T47D (cell line): ENCODE measurements at regions not wholly inside any gene's neighbourhood (a gene's known extent, or its start where the extent isn't known, plus 50 kb on each side); places are given as distances from the start of the nearest gene placed in this dataset.

Source experiments
- DNase-seq, 2 experiments: peaks; one replicate each; pipeline versions ENCODE4 v3.0.0 to v3.0.0-alpha.2; 2011 to 2012; ENCODE audit warnings: low read depth in 1 of 2, low spot score in 1 of 2
- JUND ChIP-seq: IDR thresholded peaks from 2 replicates; pipeline ENCODE4 v1.6.1; 2012; ENCODE audit warnings: low read depth
- in situ Hi-C: cut with HindIII; loops from 2 replicates; pipeline ENCODE4 v1.10.0; 2016; ENCODE audit warnings: low sequenced_read_pairs, low pct_unique_long_range_greater_than_20kb

DNA sequence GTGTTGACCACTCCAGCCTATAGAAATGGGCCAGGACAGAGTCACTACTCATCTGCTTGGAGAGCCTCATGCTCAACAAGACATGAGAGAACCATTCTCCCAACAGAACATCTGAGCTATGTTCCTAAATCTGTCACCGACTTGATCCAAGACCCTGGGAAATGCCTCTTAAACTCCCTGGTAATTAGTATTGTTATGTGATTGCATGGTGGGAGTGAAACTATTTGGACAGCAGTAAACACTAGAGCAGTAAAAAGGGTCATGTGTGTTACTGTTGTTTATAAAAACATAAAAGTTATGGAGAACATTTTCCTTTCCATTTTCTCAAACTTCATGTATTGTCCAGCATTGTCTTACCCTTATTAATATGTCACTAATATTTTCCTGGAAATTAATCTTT is 369.8 kb upstream of the FAT3 start:
- no peak for DNase-seq
- TF ChIP-seq JUND: no peak
- in situ Hi-C loops: no loop called here

DNA sequence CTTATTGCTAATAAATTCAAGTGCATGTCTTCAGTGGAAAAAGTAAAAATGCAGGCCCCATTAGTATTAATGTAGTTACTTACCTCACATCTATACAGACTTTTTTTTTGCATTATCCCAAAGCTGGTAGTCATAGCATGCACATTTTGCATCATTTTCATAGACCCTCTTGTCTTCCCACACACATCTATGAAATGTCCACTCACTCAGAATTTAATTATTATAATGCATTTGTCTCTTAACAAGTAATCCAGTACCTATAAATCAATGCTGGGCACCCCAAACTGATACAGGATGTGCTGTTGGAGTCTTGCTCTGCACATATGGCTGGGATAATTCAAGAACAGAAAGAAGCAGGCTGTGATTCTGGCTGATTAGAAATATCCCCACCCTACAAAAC is 370.4 kb upstream of the FAT3 start:
- DNase-seq: no peak
- no peak for TF ChIP-seq JUND
- in situ Hi-C loops: no loop called here

DNA sequence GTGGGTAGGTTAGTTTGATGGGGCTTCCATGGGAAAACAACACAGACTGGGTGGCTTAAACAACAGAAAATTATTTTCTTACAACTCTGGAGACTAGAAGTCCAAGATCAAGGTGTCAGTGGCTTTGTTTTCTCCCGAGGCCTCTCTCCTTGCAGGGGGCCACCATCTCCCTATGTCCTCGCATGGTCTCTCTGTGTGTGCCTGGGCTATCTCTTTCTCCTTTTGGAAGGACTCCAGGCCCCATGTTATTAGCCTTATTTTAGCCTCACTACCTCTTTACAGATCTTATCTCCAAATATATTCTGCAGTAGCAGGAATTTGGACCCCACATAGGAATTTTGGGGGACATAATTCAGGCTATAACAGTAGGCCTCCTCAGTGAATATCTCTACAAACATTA is 372.7 kb upstream of the FAT3 start:
- in situ Hi-C loops: no loop called here
- no peak for TF ChIP-seq JUND
- DNase-seq: no peak

DNA sequence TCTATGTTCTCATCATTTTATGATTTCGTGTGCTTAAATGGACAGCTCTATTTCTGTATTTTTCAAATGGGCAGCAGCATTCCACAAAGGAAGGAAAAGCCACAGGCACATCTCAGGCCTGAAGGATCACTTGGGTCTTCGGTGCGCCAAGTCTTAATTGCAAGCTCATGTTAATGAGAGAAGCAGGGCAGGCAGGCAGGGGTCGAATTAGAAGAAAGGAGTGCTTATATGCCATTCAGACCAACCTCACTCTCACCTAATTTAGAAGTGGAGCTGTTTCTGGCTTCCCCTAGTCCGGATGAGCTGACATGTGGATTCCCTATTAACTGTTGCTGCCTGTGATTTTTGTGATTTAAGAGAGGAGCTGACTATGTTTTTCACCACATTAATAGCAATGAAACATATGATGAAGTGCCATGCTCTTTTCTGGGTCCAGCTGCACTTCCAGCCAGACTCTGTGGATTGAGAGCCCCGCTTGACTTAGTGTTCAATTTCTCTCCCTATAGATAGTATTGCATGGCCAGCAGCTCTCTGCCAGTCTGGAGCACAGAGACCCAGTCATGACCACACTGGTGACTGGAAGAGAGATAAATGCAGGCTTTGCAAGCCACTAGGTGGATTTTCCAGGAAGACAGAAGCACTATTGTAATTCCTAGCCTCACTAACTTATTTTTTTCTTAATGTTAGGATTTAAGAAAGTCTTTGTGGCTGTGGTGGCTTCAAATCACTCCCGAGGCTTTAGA is 373.9 kb upstream of the FAT3 start:
- no peak for DNase-seq
- TF ChIP-seq JUND: no peak
- in situ Hi-C loops: no loop called here

DNA sequence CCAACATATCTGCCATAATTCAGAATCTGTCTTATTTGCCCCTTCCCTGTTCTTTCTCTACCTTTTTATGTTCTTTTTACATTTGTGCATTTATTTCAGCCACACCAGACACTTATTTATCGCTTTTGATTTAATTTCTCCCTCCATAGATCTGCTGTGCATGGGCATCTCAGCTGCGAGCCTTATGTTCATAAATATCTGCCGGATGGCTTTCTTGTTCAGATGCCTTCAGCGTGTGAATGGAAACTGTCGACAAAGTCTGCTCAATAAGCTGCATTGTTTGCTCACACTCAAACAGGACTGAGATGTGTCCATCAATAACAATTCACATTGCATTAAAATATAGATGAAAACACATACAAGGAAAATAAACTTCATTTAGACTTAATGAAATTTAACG is 374.6 kb upstream of the FAT3 start:
- in situ Hi-C loops: no loop called here

DNA sequence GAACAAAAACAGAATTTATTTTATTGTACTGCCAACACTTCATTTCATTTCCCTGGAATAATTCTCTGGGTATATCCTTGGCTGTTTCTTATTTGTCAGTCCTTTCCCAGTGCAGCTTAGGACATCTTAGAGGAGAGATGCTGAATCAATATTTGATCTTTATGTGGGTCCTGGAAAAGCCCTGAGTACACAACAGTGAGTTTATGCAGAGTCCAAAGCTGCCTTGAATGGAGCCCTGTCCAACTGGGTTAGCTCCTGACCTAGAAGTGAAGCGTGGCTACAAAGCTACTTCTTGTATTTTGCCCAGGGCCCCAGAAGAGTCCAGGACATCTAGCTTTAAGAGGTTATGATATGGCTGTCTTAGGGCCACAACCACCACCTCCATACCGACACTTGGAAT is 378.0 kb upstream of the FAT3 start:
- DNase-seq: peak in 1 of 2 experiments; percentile 87
- in situ Hi-C loops: no loop called here
- no peak for TF ChIP-seq JUND

More for the DNA sequence above, 374.6 kb upstream of the FAT3 start:
- no peak for TF ChIP-seq JUND
- DNase-seq: no peak

DNA sequence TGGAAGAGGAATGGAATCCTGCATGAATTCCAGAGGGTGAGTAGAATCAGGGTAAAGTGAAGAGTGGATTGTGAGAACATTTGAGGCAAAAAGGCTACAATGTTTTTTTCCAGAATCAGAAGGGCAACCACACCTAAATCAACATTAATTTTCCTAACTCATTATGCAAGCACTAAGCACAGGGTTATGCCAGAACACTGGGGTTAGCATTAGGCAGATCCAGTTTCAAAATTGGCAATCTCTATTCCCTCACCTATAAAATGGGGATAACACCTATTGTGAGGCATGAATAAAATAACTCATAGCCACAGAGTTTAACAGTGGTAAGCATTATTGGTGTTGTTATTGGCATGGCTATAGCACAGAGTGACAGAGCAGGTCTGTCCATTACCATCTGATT is 378.6 kb upstream of the FAT3 start:
- no peak for DNase-seq
- TF ChIP-seq JUND: no peak
- in situ Hi-C loops: no loop called here

DNA sequence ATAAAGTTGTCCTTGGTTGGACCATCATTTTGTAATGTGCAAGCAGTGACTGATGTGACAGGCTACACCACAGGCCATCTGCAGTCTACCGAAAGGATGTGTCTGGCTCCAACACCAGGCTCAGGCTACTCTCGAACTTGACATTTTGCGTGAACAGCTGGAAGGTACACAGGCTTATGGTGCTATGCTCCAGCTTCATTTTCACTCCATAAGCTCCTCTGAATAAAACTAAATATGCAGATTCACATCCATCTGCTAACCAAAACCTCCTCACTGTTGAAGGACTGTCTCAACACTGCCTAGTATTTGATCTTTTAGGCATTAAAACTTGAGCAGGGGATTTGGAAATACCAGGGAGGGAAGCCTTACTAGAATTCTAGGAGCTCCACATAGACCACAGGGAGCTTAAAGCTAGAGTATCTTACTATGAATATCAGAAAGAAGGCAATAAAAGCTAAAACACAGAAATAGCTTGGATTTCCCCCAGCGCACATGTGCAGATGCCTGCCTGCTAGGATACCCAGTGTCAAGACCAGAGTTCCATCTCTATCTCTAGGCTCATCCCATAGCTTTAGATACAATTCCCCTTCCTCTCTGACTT is 383.9 kb upstream of the FAT3 start:
- in situ Hi-C loops: no loop called here
- no peak for TF ChIP-seq JUND
- DNase-seq: no peak

DNA sequence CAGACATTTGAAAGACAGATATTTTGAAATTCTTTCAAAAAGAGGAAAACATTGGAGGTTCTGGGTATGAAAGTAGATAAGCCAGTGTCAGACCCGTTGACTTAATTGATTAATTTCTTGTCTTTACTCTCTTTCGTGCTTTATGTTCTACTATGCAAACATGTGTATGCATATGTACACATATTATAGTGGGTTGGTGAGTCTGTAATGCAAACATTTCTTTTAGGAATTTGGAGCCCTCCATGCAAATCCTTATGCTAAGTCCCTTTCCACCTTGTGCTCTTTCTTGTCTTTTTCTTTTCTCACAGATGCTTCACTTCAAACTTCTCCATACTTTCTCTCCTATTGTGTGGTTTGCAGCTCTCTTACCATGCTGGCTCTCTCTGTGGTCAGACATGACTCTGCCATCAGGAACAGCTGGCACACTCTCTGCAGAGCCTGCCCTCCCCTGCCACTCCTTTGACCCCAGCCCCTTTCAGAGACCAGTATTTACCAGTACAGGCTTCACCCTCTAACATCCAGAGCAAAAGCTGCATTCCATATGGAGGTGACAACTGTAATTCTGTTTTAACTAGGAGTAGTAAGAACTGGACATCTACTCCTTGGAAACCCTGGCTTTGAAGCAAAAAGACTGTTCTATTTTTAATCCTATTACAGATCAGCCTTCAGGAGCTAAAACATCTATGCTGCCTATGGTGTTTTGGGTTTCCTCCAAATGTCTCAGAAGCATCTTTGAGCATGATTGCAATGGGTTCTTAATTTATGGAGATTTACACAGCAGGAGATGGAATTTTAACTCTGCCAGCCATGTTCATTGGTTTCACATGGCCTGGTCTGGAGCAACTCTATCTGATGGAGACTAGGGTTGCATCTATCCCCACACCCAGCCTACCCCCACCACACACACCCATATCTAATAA is 386.9 kb upstream of the FAT3 start:
- DNase-seq: no peak
- in situ Hi-C loops: no loop called here

DNA sequence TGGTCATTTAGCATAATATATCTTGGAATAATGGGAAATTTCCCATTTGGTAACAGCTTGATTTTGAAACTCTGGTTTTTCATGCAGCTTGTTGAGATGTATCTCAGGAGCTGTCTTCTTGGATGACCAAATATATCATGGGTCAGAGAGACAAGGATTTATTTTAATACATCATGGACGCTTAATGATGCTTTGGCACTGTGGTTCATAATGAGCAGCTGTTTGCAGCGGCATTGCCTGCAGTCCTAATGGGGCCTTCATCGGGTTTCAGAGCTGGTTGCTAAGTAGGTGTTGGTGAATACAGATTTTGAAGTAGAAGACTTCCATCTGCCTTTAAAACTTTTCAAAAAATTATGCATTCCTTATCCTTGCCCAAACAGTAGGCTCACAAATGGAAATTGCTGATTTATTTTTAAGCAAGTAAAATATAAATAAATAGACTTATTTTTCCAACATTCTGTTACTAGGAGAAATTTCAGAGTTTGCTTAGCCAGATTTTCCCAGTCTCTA is 389.5 kb upstream of the FAT3 start:
- no peak for TF ChIP-seq JUND
- no peak for DNase-seq
- in situ Hi-C loops: no loop called here

More for the DNA sequence above, 386.9 kb upstream of the FAT3 start:
- no peak for TF ChIP-seq JUND

DNA sequence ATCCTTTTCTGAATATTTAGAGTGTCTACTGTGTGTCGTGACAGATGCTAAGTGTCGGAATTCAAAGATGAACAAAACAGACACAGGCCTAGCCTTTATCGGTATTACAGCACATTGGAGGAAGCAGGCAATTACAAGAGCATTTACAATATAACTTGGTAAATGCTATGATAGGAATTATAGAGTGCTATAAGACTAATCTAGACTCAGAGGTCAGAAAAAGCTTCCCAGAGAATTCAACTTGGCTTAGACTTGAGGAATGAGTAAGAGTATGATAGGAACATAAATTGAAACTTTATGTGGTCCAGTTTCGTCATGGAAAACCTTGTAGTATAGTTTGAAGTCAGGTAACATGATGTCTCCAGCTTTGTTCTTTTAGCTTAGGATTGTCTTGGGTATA is 395.7 kb upstream of the FAT3 start:
- no peak for DNase-seq
- in situ Hi-C loops: no loop called here
- no peak for TF ChIP-seq JUND

DNA sequence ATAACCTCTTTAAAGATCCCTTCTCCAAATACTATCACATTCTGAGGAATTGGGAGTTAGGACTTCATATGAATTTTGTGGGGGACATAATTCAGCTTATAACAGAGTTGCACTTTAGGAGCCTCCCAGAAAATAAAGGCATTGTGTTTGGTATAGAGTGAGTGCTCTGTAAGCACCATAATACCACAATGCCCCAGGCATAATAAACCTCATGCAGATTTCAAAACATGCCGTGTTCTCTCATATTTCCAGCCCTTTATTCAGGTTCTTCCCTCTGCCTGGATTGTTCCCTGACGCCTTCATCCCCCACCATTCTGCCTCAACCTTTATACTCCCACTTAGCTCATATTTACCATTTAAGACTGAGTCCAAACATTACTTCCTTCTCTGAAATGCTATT is 398.8 kb upstream of the FAT3 start:
- no peak for DNase-seq
- TF ChIP-seq JUND: no peak
- in situ Hi-C loops: no loop called here
